OCI-LY1 (cell line): ENCODE measurements at regions not wholly inside any gene's neighbourhood (a gene's known extent, or its start where the extent isn't known, plus 50 kb on each side); places are given as distances from the start of the nearest gene placed in this dataset.

Source experiments
- H2AFZ ChIP-seq: fragments of 200-600 bp; sonication (generic), shearing (Covaris generic); 2 replicates; pipeline ENCODE4 v1.6.0; 2014; ENCODE audit warnings: antibody characterized with exemption, mild to moderate bottlenecking, low read length
- H3F3A ChIP-seq: fragments of 200-600 bp; sonication (generic), shearing (Covaris generic); 2 replicates; pipeline ENCODE4 v1.6.0; 2014; ENCODE audit warnings: mild to moderate bottlenecking, antibody characterized with exemption, low read length, moderate library complexity; ENCODE audit not compliant: insufficient read depth
- H3K27ac ChIP-seq: fragments of 200-600 bp; sonication (generic); 2 replicates; pipeline ENCODE4 v1.5.1; 2014; ENCODE audit warnings: low read length, mixed run types, mild to moderate bottlenecking, low read depth; ENCODE audit not compliant: poor library complexity, severe bottlenecking
- H3K27me3 ChIP-seq: fragments of 200-600 bp; sonication (generic); 2 replicates; pipeline ENCODE4 v1.6.0; 2014; ENCODE audit warnings: antibody characterized with exemption, mild to moderate bottlenecking, low read length, moderate library complexity; ENCODE audit not compliant: insufficient read depth
- H3K36me3 ChIP-seq: fragments of 200-600 bp; sonication (generic); 2 replicates; pipeline ENCODE4 v1.6.1; 2014; ENCODE audit warnings: mild to moderate bottlenecking, antibody characterized with exemption, low read length, moderate library complexity, mixed read lengths; ENCODE audit not compliant: insufficient read depth
- H3K4me1 ChIP-seq: fragments of 200-600 bp; sonication (generic); 2 replicates; pipeline ENCODE4 v1.5.1; 2014; ENCODE audit warnings: mild to moderate bottlenecking, low read length, moderate library complexity; ENCODE audit not compliant: insufficient read depth, severe bottlenecking
- H3K4me2 ChIP-seq: fragments of 200-600 bp; sonication (generic), shearing (Covaris generic); 2 replicates; pipeline ENCODE4 v1.6.1; 2014; ENCODE audit warnings: low read length
- H3K4me3 ChIP-seq: fragments of 200-600 bp; sonication (generic); 2 replicates; pipeline ENCODE4 v1.5.1; 2014; ENCODE audit warnings: low read length, low read depth, mild to moderate bottlenecking, mixed read lengths; ENCODE audit not compliant: poor library complexity, severe bottlenecking
- H3K79me2 ChIP-seq: fragments of 200-600 bp; shearing (Covaris generic); 2 replicates; pipeline ENCODE4 v1.6.1; 2016; ENCODE audit warnings: mixed run types, low read length, mixed read lengths; ENCODE audit not compliant: insufficient read depth
- H3K9ac ChIP-seq: fragments of 200-600 bp; sonication (generic), shearing (Covaris generic); 2 replicates; pipeline ENCODE4 v1.6.1; 2014; ENCODE audit warnings: mild to moderate bottlenecking, low read length, mixed read lengths
- H3K9me2 ChIP-seq: fragments of 200-600 bp; sonication (generic), shearing (Covaris generic); 2 replicates; pipeline ENCODE4 v1.6.1; 2014; ENCODE audit warnings: low read depth, mild to moderate bottlenecking, low read length, mixed read lengths
- H3K9me3 ChIP-seq: fragments of 200-600 bp; shearing (Covaris generic); 2 replicates; pipeline ENCODE4 v1.6.1; 2014; ENCODE audit warnings: low read length, mixed read lengths
- H4K20me1 ChIP-seq: fragments of 200-600 bp; sonication (generic), shearing (Covaris generic); 2 replicates; pipeline ENCODE4 v1.6.0; 2016; ENCODE audit warnings: mild to moderate bottlenecking, low read length; ENCODE audit not compliant: insufficient read depth
- CTCF ChIP-seq: fragments of 200-600 bp; sonication (generic), shearing (Covaris generic); IDR thresholded peaks from 2 replicates; pipeline ENCODE4 v1.5.1; 2017; ENCODE audit warnings: mild to moderate bottlenecking, antibody characterized with exemption, low read length, moderate library complexity, mixed read lengths
- EZH2 ChIP-seq: fragments of 200-600 bp; sonication (generic), shearing (Covaris generic); IDR thresholded peaks from 2 replicates; pipeline ENCODE4 v1.8.0; 2017; ENCODE audit warnings: borderline replicate concordance, mixed run types, mild to moderate bottlenecking, antibody characterized with exemption, low read length, moderate library complexity, mixed read lengths

- Histone ChIP-seq H3K4me1 (no peaks in the 10 kb centered on the region), H4K20me1 (no peaks in the 10 kb centered on the region), H3K9me2 (no peaks in the 10 kb centered on the region), H3K9me3 (no peaks in the 10 kb centered on the region), H2AFZ (no peak overlapping the region), H3F3A (no peaks in the 10 kb centered on the region), H3K27me3 (no peaks in the 10 kb centered on the region), H3K4me2 (no peak overlapping the region), H3K4me3 (no peak overlapping the region), H3K79me2 (no peaks in the 10 kb centered on the region), H3K36me3 (no peaks in the 10 kb centered on the region), H3K27ac (no peak overlapping the region), H3K9ac (no peak overlapping the region)
- TF ChIP-seq CTCF = no peak
- no peak for TF ChIP-seq EZH2
These were observed 216.7 kb upstream of the ANO5 start for GRCh38 chr11:21976210-21976609.

- Histone ChIP-seq H3K36me3 (no peaks in the 10 kb centered on the region), H2AFZ (no peak overlapping the region), H3K9ac (no peak overlapping the region), H3K27me3 (no peaks in the 10 kb centered on the region), H3K4me1 (no peaks in the 10 kb centered on the region), H3K27ac (no peak overlapping the region), H3K4me3 (no peak overlapping the region), H3F3A (no peaks in the 10 kb centered on the region), H4K20me1 (no peaks in the 10 kb centered on the region; the same call in 1 of the 2 replicates), H3K79me2 (no peaks in the 10 kb centered on the region), H3K9me2 (no peaks in the 10 kb centered on the region), H3K9me3 (no peaks in the 10 kb centered on the region), H3K4me2 (no peak overlapping the region)
- TF ChIP-seq EZH2 (no peak), CTCF (no peak)
These were observed 209.5 kb upstream of the ANO5 start for GRCh38 chr11:21983431-21983830.

- no peaks in the 10 kb centered on the region for H3K9me2 ChIP-seq
- H3K4me1 ChIP-seq = no peaks in the 10 kb centered on the region
- H3F3A ChIP-seq = no peaks in the 10 kb centered on the region
- no peaks in the 10 kb centered on the region for H3K27me3 ChIP-seq
- no peak overlapping the region for H3K4me3 ChIP-seq
- no peak overlapping the region for H3K9ac ChIP-seq
- H4K20me1 ChIP-seq = no peaks in the 10 kb centered on the region; the same call in 1 of the 2 replicates
- H3K36me3 ChIP-seq = no peaks in the 10 kb centered on the region
- no peaks in the 10 kb centered on the region for H3K79me2 ChIP-seq
- no peak overlapping the region for H3K27ac ChIP-seq
- no peak overlapping the region for H2AFZ ChIP-seq
- H3K4me2 ChIP-seq = no peak overlapping the region
- no peaks in the 10 kb centered on the region for H3K9me3 ChIP-seq
- no peak for TF ChIP-seq EZH2
- no peak for TF ChIP-seq CTCF
These were observed 206.5 kb upstream of the ANO5 start for GRCh38 chr11:21986361-21986760.
